Esophagus (tissue), 2 donors: ENCODE measurements at regions not wholly inside any gene's neighbourhood (a gene's known extent, or its start where the extent isn't known, plus 50 kb on each side); places are given as distances from the start of the nearest gene placed in this dataset.

Source experiments
- H3K27ac ChIP-seq, 2 donors: one replicate each; pipeline ENCODE4 v1.5.1; 2013; ENCODE audit warnings: low read depth in 2 of 2, mild to moderate bottlenecking in 2 of 2, inconsistent platforms in 1 of 2, low read length in 1 of 2, moderate library complexity in 1 of 2
- H3K27me3 ChIP-seq, 2 donors: one replicate each; pipeline ENCODE4 v1.6.1; 2013; ENCODE audit warnings: low read length in 2 of 2, control low read depth in 1 of 2, mild to moderate bottlenecking in 1 of 2; ENCODE audit not compliant: insufficient read depth in 2 of 2, control insufficient read depth in 1 of 2
- H3K36me3 ChIP-seq, 2 donors: one replicate each; pipeline ENCODE4 v1.6.1; 2013; ENCODE audit warnings: low read length in 1 of 2; ENCODE audit not compliant: control insufficient read depth in 2 of 2, insufficient read depth in 2 of 2
- H3K4me1 ChIP-seq, 2 donors: one replicate each; pipeline ENCODE4 v1.6.1; 2013; ENCODE audit warnings: low read length in 1 of 2; ENCODE audit not compliant: control insufficient read depth in 2 of 2, insufficient read depth in 2 of 2
- H3K4me3 ChIP-seq, 2 donors: one replicate each; pipeline ENCODE4 v1.5.1; 2013; ENCODE audit warnings: low read length in 2 of 2, mild to moderate bottlenecking in 2 of 2, low read depth in 1 of 2, moderate library complexity in 1 of 2
- H3K9me3 ChIP-seq, 2 donors: one replicate each; pipeline ENCODE4 v1.6.1; 2013; ENCODE audit warnings: mild to moderate bottlenecking in 2 of 2, low read depth in 1 of 2, low read length in 1 of 2, moderate library complexity in 1 of 2; ENCODE audit not compliant: control insufficient read depth in 2 of 2, insufficient read depth in 1 of 2
- WGBS, 2 donors: extraction: QIAGEN DNeasy Blood & Tissue Kit; methylation state at CpG; one replicate each; pipeline ENCODE4 v1.1.7; 2013; 5-methylcytosine and 5-hydroxymethylcytosine counted together
- donor health status: healthy with polysubstance abuse.
- donor health status: Bipolar disorder and iron deficiency.

- no peaks in the 10 kb centered on the region for H3K27me3 ChIP-seq
- no peaks in the 10 kb centered on the region for H3K36me3 ChIP-seq
- no peaks in the 10 kb centered on the region for H3K9me3 ChIP-seq
- WGBS, 2 donors: 61 to 69% methylated on average over 3 of the region's 3 CpGs
- H3K4me3 ChIP-seq: no peak overlapping the region
- no peak overlapping the region for H3K27ac ChIP-seq
- no peaks in the 10 kb centered on the region for H3K4me1 ChIP-seq
Observed at GRCh38 chr4:24089851-24090534, 200.1 kb upstream of the PPARGC1A start.

GRCh38 chr4:24080871-24081270 lies 191.0 kb upstream of the PPARGC1A start:
- no peaks in the 10 kb centered on the region for H3K36me3 ChIP-seq
- H3K27me3 ChIP-seq: no peaks in the 10 kb centered on the region
- H3K4me1 ChIP-seq: no peaks in the 10 kb centered on the region
- no peak overlapping the region for H3K27ac ChIP-seq
- 79 to 92% methylated on average over 2 of the region's 2 CpGs for WGBS, 2 donors
- H3K9me3 ChIP-seq: no peaks in the 10 kb centered on the region
- no peak overlapping the region for H3K4me3 ChIP-seq

- 56 to 71% methylated on average over 2 of the region's 2 CpGs for WGBS, 2 donors
- Histone ChIP-seq H3K4me1 (no peaks in the 10 kb centered on the region), H3K36me3 (no peaks in the 10 kb centered on the region), H3K4me3 (no peak overlapping the region), H3K27me3 (no peaks in the 10 kb centered on the region), H3K27ac (no peak overlapping the region), H3K9me3 (no peaks in the 10 kb centered on the region)
Observed at GRCh38 chr4:24078347-24078962, 188.6 kb upstream of the PPARGC1A start.

- Histone ChIP-seq H3K27me3 (no peaks in the 10 kb centered on the region), H3K9me3 (no peaks in the 10 kb centered on the region), H3K4me3 (no peak overlapping the region), H3K36me3 (no peaks in the 10 kb centered on the region), H3K27ac (no peak overlapping the region), H3K4me1 (no peaks in the 10 kb centered on the region)
- WGBS, 2 donors: 50 to 62% methylated on average over 1 of the region's 1 CpG
Observed at GRCh38 chr4:24076811-24077210, 187.0 kb upstream of the PPARGC1A start.

- H3K4me1 ChIP-seq: no peaks in the 10 kb centered on the region
- no peaks in the 10 kb centered on the region for H3K36me3 ChIP-seq
- no peak overlapping the region for H3K27ac ChIP-seq
- no peaks in the 10 kb centered on the region for H3K27me3 ChIP-seq
- no peaks in the 10 kb centered on the region for H3K9me3 ChIP-seq
- no peak overlapping the region for H3K4me3 ChIP-seq
- 88 to 89% methylated on average over 7 of the region's 7 CpGs for WGBS, 2 donors
Observed at GRCh38 chr4:24073948-24074347, 184.1 kb upstream of the PPARGC1A start.

- Histone ChIP-seq H3K27ac (no peak overlapping the region), H3K27me3 (no peaks in the 10 kb centered on the region), H3K9me3 (no peaks in the 10 kb centered on the region), H3K4me3 (no peak overlapping the region), H3K4me1 (no peaks in the 10 kb centered on the region), H3K36me3 (no peaks in the 10 kb centered on the region)
- 74 to 86% methylated on average over 2 of the region's 2 CpGs for WGBS, 2 donors
Observed at GRCh38 chr4:24071612-24072372, 181.9 kb upstream of the PPARGC1A start.

GRCh38 chr4:24070117-24070516 lies 180.3 kb upstream of the PPARGC1A start:
- Histone ChIP-seq H3K27me3 (no peaks in the 10 kb centered on the region), H3K4me3 (no peak overlapping the region), H3K27ac (no peak overlapping the region), H3K4me1 (no peaks in the 10 kb centered on the region), H3K36me3 (no peaks in the 10 kb centered on the region), H3K9me3 (no peaks in the 10 kb centered on the region)
- WGBS, 2 donors: 77 to 81% methylated on average over 2 of the region's 2 CpGs

GRCh38 chr4:24067367-24068193 lies 177.7 kb upstream of the PPARGC1A start:
- H3K27ac ChIP-seq: no peak overlapping the region
- 62 to 71% methylated on average over 13 of the region's 13 CpGs for WGBS, 2 donors

GRCh38 chr4:24065974-24066373 lies 176.1 kb upstream of the PPARGC1A start:
- 79 to 80% methylated on average over 9 of the region's 9 CpGs for WGBS, 2 donors
- no peaks in the 10 kb centered on the region for H3K4me1 ChIP-seq
- H3K4me3 ChIP-seq: no peak overlapping the region
- H3K36me3 ChIP-seq: no peaks in the 10 kb centered on the region
- no peak overlapping the region for H3K27ac ChIP-seq
- H3K9me3 ChIP-seq: no peaks in the 10 kb centered on the region
- no peaks in the 10 kb centered on the region for H3K27me3 ChIP-seq

More at GRCh38 chr4:24067367-24068193, 177.7 kb upstream of the PPARGC1A start:
- no peaks in the 10 kb centered on the region for H3K4me1 ChIP-seq
- H3K9me3 ChIP-seq: no peaks in the 10 kb centered on the region
- H3K36me3 ChIP-seq: no peaks in the 10 kb centered on the region
- H3K4me3 ChIP-seq: no peak overlapping the region
- H3K27me3 ChIP-seq: no peaks in the 10 kb centered on the region
